ENCODE measurements at regions not wholly inside any gene's neighbourhood (a gene's known extent, or its start where the extent isn't known, plus 50 kb on each side); places are given as distances from the start of the nearest gene placed in this dataset.
A peak's percentile ranks its signal among the peaks of the same experiment; 100 is the strongest.
"Not testable (repeated sequence)": the region's sequence is repeated elsewhere in the genome, so short reads cannot be mapped to it uniquely, and the experiment has no call there.

DNA sequence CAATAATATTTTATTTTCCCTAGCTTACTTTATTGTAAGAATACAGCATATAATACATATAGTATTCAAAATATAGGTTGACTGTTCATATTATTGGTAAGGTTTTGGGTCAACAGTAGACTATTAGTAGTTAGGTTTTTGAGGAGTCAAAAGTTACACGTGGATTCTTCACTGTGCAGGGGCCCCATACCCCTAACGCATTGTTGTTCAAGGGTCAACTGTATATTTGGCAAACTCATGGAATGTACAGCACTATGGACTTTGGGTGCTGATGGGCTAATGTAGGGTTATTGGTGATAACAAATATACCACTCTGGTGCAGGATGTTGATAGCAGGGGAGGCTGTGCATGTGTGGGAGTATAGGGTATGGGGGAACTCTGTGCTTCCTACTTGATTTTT lies 397.2 kb downstream of the BCKDHB start:
- H3K27me3 ChIP-seq (ENCODE audit: control insufficient read depth, insufficient read depth, low read length): no peaks in the 10 kb centered on the region
- 93% methylated on average over 2 of the region's 2 CpGs for WGBS (ENCODE audit: insufficient coverage)
- H3K27ac ChIP-seq (ENCODE audit: low read length): no peak overlapping the region
- H3K9me3 ChIP-seq (replicated peaks; ENCODE audit: control insufficient read depth, low read depth, low read length): no peaks in the 10 kb centered on the region
- H3K36me3 ChIP-seq (ENCODE audit: control insufficient read depth, insufficient read depth, low read length): no peaks in the 10 kb centered on the region
- no peak overlapping the region for H3K4me3 ChIP-seq (ENCODE audit: low read length)
- DNase-seq: no peak
- no peaks in the 10 kb centered on the region for H3K4me1 ChIP-seq (ENCODE audit: control insufficient read depth, insufficient read depth, low read length)

DNA sequence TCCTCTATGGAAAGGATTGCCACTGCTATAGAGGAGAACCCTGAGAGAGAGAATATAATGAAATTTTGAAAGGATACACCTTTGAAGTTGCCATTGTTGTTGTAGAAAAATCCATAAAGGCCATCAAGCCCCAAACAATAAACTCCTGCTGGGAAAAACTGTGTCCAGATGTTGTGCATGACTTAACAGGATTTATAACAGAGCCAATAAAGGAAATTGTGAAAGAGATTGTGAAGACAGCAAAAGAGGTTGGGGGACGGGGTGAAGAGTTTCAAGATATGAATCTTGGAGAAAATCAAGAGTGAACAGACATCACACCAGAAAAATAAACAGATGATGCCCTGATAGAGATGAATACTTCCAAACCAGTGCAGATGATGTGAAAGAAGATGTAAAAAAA lies 396.4 kb downstream of the BCKDHB start:
- Histone ChIP-seq H3K27me3 (ENCODE audit: control insufficient read depth, insufficient read depth, low read length) (no peaks in the 10 kb centered on the region), H3K36me3 (ENCODE audit: control insufficient read depth, insufficient read depth, low read length) (no peaks in the 10 kb centered on the region), H3K27ac (ENCODE audit: low read length) (no peak overlapping the region), H3K9me3 (replicated peaks; ENCODE audit: control insufficient read depth, low read depth, low read length) (no peaks in the 10 kb centered on the region), H3K4me3 (ENCODE audit: low read length) (no peak overlapping the region), H3K4me1 (ENCODE audit: control insufficient read depth, insufficient read depth, low read length) (no peaks in the 10 kb centered on the region)
- no CpG with 5 or more reads among the region's 1 CpG for WGBS (ENCODE audit: insufficient coverage)
- no peak for DNase-seq

GRCh38 chr6:80501636-80502035 lies 395.2 kb downstream of the BCKDHB start:
- no peaks in the 10 kb centered on the region for H3K36me3 ChIP-seq (ENCODE audit: control insufficient read depth, insufficient read depth, low read length)
- no CpG with 5 or more reads among the region's 4 CpGs for whole genome bisulfite sequencing (ENCODE audit: insufficient coverage)
- DNase-seq: no peak
- no peaks in the 10 kb centered on the region for H3K9me3 ChIP-seq (replicated peaks; ENCODE audit: control insufficient read depth, low read depth, low read length)
- no peaks in the 10 kb centered on the region for H3K27me3 ChIP-seq (ENCODE audit: control insufficient read depth, insufficient read depth, low read length)
- no peak overlapping the region for H3K4me3 ChIP-seq (ENCODE audit: low read length)
- no peaks in the 10 kb centered on the region for H3K4me1 ChIP-seq (ENCODE audit: control insufficient read depth, insufficient read depth, low read length)
- no peak overlapping the region for H3K27ac ChIP-seq (ENCODE audit: low read length)

DNA sequence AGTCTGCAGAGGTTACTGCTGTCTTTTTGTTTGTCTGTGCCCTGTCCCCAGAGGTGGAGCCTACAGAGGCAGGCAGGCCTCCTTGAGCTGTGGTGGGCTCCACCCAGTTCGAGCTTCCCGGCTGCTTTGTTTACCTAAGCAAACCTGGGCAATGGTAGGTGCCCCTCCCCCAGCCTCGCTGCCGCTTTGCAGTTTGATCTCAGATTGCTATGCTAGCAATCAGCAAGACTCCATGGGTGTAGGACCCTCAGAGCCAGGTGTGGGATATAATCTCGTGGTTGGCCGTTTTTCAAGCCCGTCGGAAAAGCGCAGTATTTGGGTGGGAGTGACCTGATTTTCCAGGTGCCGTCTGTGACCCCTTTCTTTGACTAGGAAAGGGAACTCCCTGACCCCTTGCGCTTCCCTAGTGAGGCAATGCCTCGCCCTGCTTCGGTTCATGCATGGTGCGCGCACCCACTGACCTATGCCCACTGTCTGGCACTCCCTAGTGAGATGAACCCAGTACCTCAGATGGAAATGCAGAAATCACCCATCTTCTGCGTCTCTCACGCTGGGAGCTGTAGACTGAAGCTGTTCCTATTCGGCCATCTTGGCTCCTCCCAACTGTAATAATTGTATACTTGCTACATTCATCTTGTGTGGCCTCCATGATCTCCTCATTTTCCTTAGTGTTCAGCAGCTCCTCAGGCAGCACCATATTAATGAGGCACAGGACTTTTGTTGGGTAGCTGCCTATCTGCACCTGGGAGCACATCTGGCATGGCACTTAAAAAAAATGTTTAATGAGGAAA lies 391.4 kb downstream of the BCKDHB start:
- not testable (repeated sequence) for H3K4me3 ChIP-seq (ENCODE audit: low read length); H3K27ac ChIP-seq (ENCODE audit: low read length); H3K36me3 ChIP-seq (ENCODE audit: control insufficient read depth, insufficient read depth, low read length); H3K9me3 ChIP-seq (replicated peaks; ENCODE audit: control insufficient read depth, low read depth, low read length); DNase-seq; H3K4me1 ChIP-seq (ENCODE audit: control insufficient read depth, insufficient read depth, low read length); H3K27me3 ChIP-seq (ENCODE audit: control insufficient read depth, insufficient read depth, low read length)
- WGBS (ENCODE audit: insufficient coverage): 74% methylated on average over 15 of the region's 18 CpGs

DNA sequence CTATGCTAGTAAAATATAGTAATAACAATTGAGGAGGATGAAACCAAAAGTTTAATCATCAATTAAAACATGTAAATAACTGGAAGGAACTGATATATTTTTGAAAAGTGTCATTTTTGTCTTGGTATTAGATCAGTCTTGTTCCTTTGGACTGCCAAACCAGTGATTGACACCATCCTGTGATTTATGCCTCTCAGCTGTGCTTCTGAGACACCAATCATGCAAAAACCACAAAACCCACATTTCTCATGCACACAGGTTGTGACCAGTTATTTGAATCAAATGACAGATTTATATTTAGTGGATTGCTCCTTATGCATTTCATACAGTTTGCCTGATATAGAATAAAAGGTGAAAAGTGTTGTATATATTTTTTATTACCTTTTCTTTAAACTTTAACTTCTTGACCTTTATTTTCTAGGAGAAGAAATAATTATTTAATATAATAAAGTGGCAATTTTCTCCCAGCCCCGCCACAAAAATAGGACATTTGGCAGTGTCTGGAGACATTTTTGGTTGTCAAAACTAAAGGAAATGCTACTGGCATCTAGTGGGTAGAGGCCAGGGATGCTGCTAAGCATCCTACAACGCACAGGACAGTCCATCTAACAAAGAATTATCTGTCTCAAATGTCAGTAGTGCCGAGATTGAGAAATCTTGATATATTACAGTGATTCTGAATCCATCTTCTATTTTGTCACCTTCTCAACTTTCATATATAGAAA lies 383.6 kb downstream of the BCKDHB start:
- WGBS (ENCODE audit: insufficient coverage): no CpG with 5 or more reads among the region's 3 CpGs
- no peaks in the 10 kb centered on the region for H3K4me1 ChIP-seq (ENCODE audit: control insufficient read depth, insufficient read depth, low read length)
- no peak for DNase-seq
- H3K27ac ChIP-seq (ENCODE audit: low read length): no peak overlapping the region
- no peak overlapping the region for H3K4me3 ChIP-seq (ENCODE audit: low read length)
- no peaks in the 10 kb centered on the region for H3K9me3 ChIP-seq (replicated peaks; ENCODE audit: control insufficient read depth, low read depth, low read length)
- no peaks in the 10 kb centered on the region for H3K27me3 ChIP-seq (ENCODE audit: control insufficient read depth, insufficient read depth, low read length)
- no peaks in the 10 kb centered on the region for H3K36me3 ChIP-seq (ENCODE audit: control insufficient read depth, insufficient read depth, low read length)

GRCh38 chr6:80488190-80488589 lies 381.7 kb downstream of the BCKDHB start:
- Histone ChIP-seq H3K4me3 (ENCODE audit: low read length) (no peak overlapping the region), H3K36me3 (ENCODE audit: control insufficient read depth, insufficient read depth, low read length) (no peaks in the 10 kb centered on the region), H3K27me3 (ENCODE audit: control insufficient read depth, insufficient read depth, low read length) (no peaks in the 10 kb centered on the region), H3K27ac (ENCODE audit: low read length) (no peak overlapping the region), H3K9me3 (replicated peaks; ENCODE audit: control insufficient read depth, low read depth, low read length) (no peaks in the 10 kb centered on the region), H3K4me1 (ENCODE audit: control insufficient read depth, insufficient read depth, low read length) (no peaks in the 10 kb centered on the region)
- 50% methylated on average over 1 of the region's 2 CpGs for WGBS (ENCODE audit: insufficient coverage)
- DNase-seq: no peak

DNA sequence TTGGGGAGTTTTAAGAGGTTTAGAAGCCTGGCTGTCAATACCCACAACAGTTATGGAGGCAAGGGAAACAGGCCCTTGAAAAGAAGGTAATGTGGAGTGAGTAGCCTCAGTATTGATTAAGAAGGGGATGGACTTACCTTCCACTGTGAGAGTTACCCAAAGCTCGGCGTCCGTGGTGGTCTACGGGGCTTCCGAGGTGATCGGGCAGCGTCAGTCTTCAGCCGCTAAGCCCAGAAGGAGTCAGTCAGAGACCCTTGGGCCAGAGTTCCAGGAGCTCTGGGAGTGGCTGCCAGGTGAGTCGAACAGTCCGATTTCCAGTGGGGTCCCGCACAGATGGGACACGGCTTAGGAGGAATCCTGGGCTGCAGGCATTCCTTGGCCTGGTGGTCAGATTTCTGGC lies 379.0 kb downstream of the BCKDHB start:
- not testable (repeated sequence) for H3K27me3 ChIP-seq (ENCODE audit: control insufficient read depth, insufficient read depth, low read length); H3K4me1 ChIP-seq (ENCODE audit: control insufficient read depth, insufficient read depth, low read length); H3K27ac ChIP-seq (ENCODE audit: low read length); H3K36me3 ChIP-seq (ENCODE audit: control insufficient read depth, insufficient read depth, low read length); H3K9me3 ChIP-seq (replicated peaks; ENCODE audit: control insufficient read depth, low read depth, low read length); H3K4me3 ChIP-seq (ENCODE audit: low read length); DNase-seq
- 100% methylated on average over 1 of the region's 12 CpGs for WGBS (ENCODE audit: insufficient coverage)

GRCh38 chr6:80482056-80482455 lies 375.6 kb downstream of the BCKDHB start:
- no peaks in the 10 kb centered on the region for H3K27me3 ChIP-seq (ENCODE audit: control insufficient read depth, insufficient read depth, low read length)
- no peaks in the 10 kb centered on the region for H3K36me3 ChIP-seq (ENCODE audit: control insufficient read depth, insufficient read depth, low read length)
- no peaks in the 10 kb centered on the region for H3K9me3 ChIP-seq (replicated peaks; ENCODE audit: control insufficient read depth, low read depth, low read length)
- no peak overlapping the region for H3K4me3 ChIP-seq (ENCODE audit: low read length)
- no peaks in the 10 kb centered on the region for H3K4me1 ChIP-seq (ENCODE audit: control insufficient read depth, insufficient read depth, low read length)
- H3K27ac ChIP-seq (ENCODE audit: low read length): no peak overlapping the region
- no peak for DNase-seq
- WGBS (ENCODE audit: insufficient coverage): 83% methylated on average over 1 of the region's 3 CpGs

DNA sequence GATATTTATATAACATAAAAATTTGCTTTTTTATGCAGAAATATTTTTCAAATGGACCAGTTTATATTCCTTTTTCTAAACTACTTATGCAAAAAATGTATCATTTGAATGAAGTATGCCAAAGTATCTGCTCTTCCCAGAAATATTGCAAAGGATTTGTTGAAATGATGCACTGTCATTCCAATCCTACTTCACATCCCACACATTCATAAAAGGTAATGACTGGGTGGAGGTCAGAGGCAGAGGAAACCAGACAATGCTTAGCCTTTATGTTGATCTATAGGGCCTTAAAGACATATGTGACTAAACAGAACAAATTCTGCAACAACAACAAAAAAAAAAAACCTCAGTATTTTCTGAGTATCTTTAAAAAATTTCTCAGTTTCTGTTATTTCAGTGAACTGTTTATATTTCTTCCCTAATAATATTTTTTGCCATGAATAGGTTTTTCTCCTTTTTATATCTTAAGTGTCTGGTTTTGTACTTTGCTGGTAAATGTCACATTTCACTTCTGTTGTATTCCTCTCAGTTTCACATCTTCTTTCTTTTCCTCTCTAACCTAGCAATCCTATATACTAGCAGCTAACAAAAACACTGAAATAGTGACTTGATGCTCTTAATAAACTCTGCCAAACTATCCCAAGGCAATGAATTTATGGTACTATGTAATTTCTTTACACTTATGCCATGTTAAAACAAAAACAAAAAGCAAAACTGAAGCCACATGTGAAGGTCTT lies 374.1 kb downstream of the BCKDHB start:
- no peaks in the 10 kb centered on the region for H3K4me1 ChIP-seq (ENCODE audit: control insufficient read depth, insufficient read depth, low read length)
- no peaks in the 10 kb centered on the region for H3K9me3 ChIP-seq (replicated peaks; ENCODE audit: control insufficient read depth, low read depth, low read length)
- no peaks in the 10 kb centered on the region for H3K27me3 ChIP-seq (ENCODE audit: control insufficient read depth, insufficient read depth, low read length)
- H3K36me3 ChIP-seq (ENCODE audit: control insufficient read depth, insufficient read depth, low read length): no peaks in the 10 kb centered on the region
- no peak overlapping the region for H3K4me3 ChIP-seq (ENCODE audit: low read length)
- DNase-seq: peak; percentile 52
- H3K27ac ChIP-seq (ENCODE audit: low read length): peak overlapping the region; percentile 32

DNA sequence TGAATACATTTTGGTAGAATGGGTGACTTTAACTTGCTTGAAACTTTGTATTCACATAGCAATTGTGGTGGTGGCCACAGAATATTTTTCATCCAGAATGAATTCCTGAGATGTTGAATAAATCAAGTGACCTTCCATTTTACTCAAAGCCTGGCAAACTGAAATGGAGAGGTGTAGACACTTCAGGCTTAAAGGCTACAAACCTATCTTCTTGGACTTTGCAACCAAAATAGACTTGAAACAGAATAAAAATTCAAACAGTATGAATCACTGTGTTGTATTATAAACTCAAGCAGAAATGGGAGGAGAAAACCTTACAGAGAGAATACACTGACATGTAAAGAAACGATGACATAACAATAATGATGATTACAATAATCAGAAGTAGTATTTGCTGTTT lies 371.6 kb downstream of the BCKDHB start:
- Histone ChIP-seq H3K27me3 (ENCODE audit: control insufficient read depth, insufficient read depth, low read length) (no peaks in the 10 kb centered on the region), H3K36me3 (ENCODE audit: control insufficient read depth, insufficient read depth, low read length) (no peaks in the 10 kb centered on the region), H3K4me1 (ENCODE audit: control insufficient read depth, insufficient read depth, low read length) (no peaks in the 10 kb centered on the region), H3K27ac (ENCODE audit: low read length) (no peak overlapping the region), H3K4me3 (ENCODE audit: low read length) (no peak overlapping the region), H3K9me3 (replicated peaks; ENCODE audit: control insufficient read depth, low read depth, low read length) (no peaks in the 10 kb centered on the region)
- no peak for DNase-seq
- whole genome bisulfite sequencing (ENCODE audit: insufficient coverage): no CpG with 5 or more reads among the region's 1 CpG

Measured in muscle of leg (tissue), 3 donors.